ENCODE measurements at regions not wholly inside any gene's neighbourhood (a gene's known extent, or its start where the extent isn't known, plus 50 kb on each side); places are given as distances from the start of the nearest gene placed in this dataset.

GRCh38 chr2:215839816-215840215, 173.5 kb downstream of the MREG start:
- no peak overlapping the region for H3K4me2 ChIP-seq
- H4K20me1 ChIP-seq (ENCODE audit: insufficient read depth), result no peaks in the 10 kb centered on the region
- H3K79me2 ChIP-seq (ENCODE audit: insufficient read depth), result no peaks in the 10 kb centered on the region
- H3K4me1 ChIP-seq (ENCODE audit: control insufficient read depth in 1 of 2, insufficient read depth in 2 of 2, low read depth in 1 of 2, low read length in 1 of 2), result peaks cover 2 to 10% of the 10 kb centered on the region in 2 experiments; a peak in 1 of 4 replicates
- ChIA-PET CTCF (interaction anchor here (0.9 to 2.5 kb wide), 4 partner anchors 9 to 36 kb away, joined by 3 to 6 read pairs (median 4); no protein-coding TSS in a partner anchor), POLR2A (no interaction called here)
- H3K36me3 ChIP-seq (replicated peaks in 1 of 2; ENCODE audit: control insufficient read depth in 1 of 2, insufficient read depth in 2 of 2, low read length in 1 of 2), result no peaks in the 10 kb centered on the region
- TF ChIP-seq MEF2A (IDR thresholded peaks at IDR 0.05; ENCODE audit: borderline replicate concordance, low read depth) (no peak), MXI1 (IDR thresholded peaks at IDR 0.05; ENCODE audit: low read depth, low read length) (no peak)
- H3K9ac ChIP-seq, result no peak overlapping the region
- no peak overlapping the region for H2AFZ ChIP-seq (ENCODE audit: low read depth)
- no peaks in the 10 kb centered on the region for H3K27me3 ChIP-seq (ENCODE audit: insufficient read depth)
- WGBS (ENCODE audit: low lambda C conversion rate), result 88% methylated on average over 4 of the region's 4 CpGs
- no peaks in the 10 kb centered on the region for H3K9me2 ChIP-seq
- H3K4me3 ChIP-seq (ENCODE audit: low read depth in 2 of 2, low read length in 1 of 2), result no peak overlapping the region
- H3F3A ChIP-seq (replicated peaks; ENCODE audit: insufficient read depth), result peaks cover 16% of the 10 kb centered on the region
- no peaks in the 10 kb centered on the region for H3K9me3 ChIP-seq
- no peak for DNase-seq
- H3K27ac ChIP-seq (ENCODE audit: low read depth in 2 of 2, low read length in 1 of 2), result no peak overlapping the region

- ChIA-PET POLR2A (no interaction called here), CTCF (interaction anchor here (0.9 to 1.5 kb wide), 3 partner anchors 9 to 36 kb away, joined by 3 to 6 read pairs (median 3); no protein-coding TSS in a partner anchor)
- Histone ChIP-seq H3K27me3 (ENCODE audit: insufficient read depth) (no peaks in the 10 kb centered on the region), H3F3A (replicated peaks; ENCODE audit: insufficient read depth) (peaks cover 12% of the 10 kb centered on the region), H3K4me1 (ENCODE audit: control insufficient read depth in 1 of 2, insufficient read depth in 2 of 2, low read depth in 1 of 2, low read length in 1 of 2) (peaks cover 2 to 10% of the 10 kb centered on the region in 2 experiments; a peak in 1 of 4 replicates), H4K20me1 (ENCODE audit: insufficient read depth) (no peaks in the 10 kb centered on the region), H3K4me3 (ENCODE audit: low read depth in 2 of 2, low read length in 1 of 2) (no peak overlapping the region), H3K4me2 (no peak overlapping the region), H3K36me3 (replicated peaks in 1 of 2; ENCODE audit: control insufficient read depth in 1 of 2, insufficient read depth in 2 of 2, low read length in 1 of 2) (no peaks in the 10 kb centered on the region), H3K9ac (no peak overlapping the region), H3K79me2 (ENCODE audit: insufficient read depth) (no peaks in the 10 kb centered on the region), H3K9me3 (no peaks in the 10 kb centered on the region), H3K9me2 (no peaks in the 10 kb centered on the region), H2AFZ (ENCODE audit: low read depth) (no peak overlapping the region), H3K27ac (ENCODE audit: low read depth in 2 of 2, low read length in 1 of 2) (no peak overlapping the region)
- no peak for TF ChIP-seq EZH2phosphoT487 (IDR thresholded peaks at IDR 0.05; ENCODE audit: borderline replicate concordance, low read depth)
- no peak for TF ChIP-seq EP300 (IDR thresholded peaks at IDR 0.05; ENCODE audit: borderline replicate concordance in 1 of 2, low read depth in 1 of 2, low read length in 1 of 2)
- TF ChIP-seq USF2 (IDR thresholded peaks at IDR 0.05; ENCODE audit: borderline replicate concordance, low read depth, low read length), result no peak
- TF ChIP-seq GATA2 (CRISPR knock-in tag; IDR thresholded peaks at IDR 0.05), result no peak
- no peak for TF ChIP-seq MXI1 (IDR thresholded peaks at IDR 0.05; ENCODE audit: low read depth, low read length)
- no peak for TF ChIP-seq REST (IDR thresholded peaks at IDR 0.05; ENCODE audit: low read depth, low read length)
- no peak for TF ChIP-seq FOSL2 (IDR thresholded peaks at IDR 0.05; ENCODE audit: borderline replicate concordance, low read depth)
- TF ChIP-seq MAX (IDR thresholded peaks at IDR 0.05; ENCODE audit: low read depth), result no peak
- TF ChIP-seq POLR2AphosphoS5 (IDR thresholded peaks at IDR 0.05; ENCODE audit: low read depth, low read length), result no peak
- TF ChIP-seq USF1 (IDR thresholded peaks at IDR 0.05; ENCODE audit: borderline replicate concordance, low read depth), result no peak
- no peak for TF ChIP-seq ELF1 (IDR thresholded peaks at IDR 0.05)
- no peak for TF ChIP-seq PBX3 (IDR thresholded peaks at IDR 0.05)
- no peak for TF ChIP-seq TEAD4 (IDR thresholded peaks at IDR 0.05; ENCODE audit: borderline replicate concordance, insufficient read depth)
- no peak for TF ChIP-seq MEF2A (IDR thresholded peaks at IDR 0.05; ENCODE audit: borderline replicate concordance, low read depth)
- TF ChIP-seq ZBTB33 (IDR thresholded peaks at IDR 0.05; ENCODE audit: borderline replicate concordance, low read depth), result no peak
- no peak for TF ChIP-seq RXRA (IDR thresholded peaks at IDR 0.05; ENCODE audit: borderline replicate concordance, low read depth)
- TF ChIP-seq JUND (IDR thresholded peaks at IDR 0.05), result no peak
- TF ChIP-seq GABPA (IDR thresholded peaks at IDR 0.05; ENCODE audit: low read depth), result no peak
- DNase-seq, result no peak
- WGBS (ENCODE audit: low lambda C conversion rate), result 94% methylated on average over 1 of the region's 1 CpG
These were observed 174.0 kb downstream of the MREG start for GRCh38 chr2:215839309-215839708.

Measured in SK-N-SH (cell line).